Uterus (tissue), 2 donors: ENCODE measurements at regions not wholly inside any gene's neighbourhood (a gene's known extent, or its start where the extent isn't known, plus 50 kb on each side); places are given as distances from the start of the nearest gene placed in this dataset.

Source experiments
- CTCF ChIP-seq, 4 experiments: fragments of 200-600 bp in 2 of 4; fragments of 450-650 bp in 2 of 4; sonication (generic) in 2 of 4; IDR thresholded peaks; one replicate each; pipeline ENCODE4 v1.5.1; 2016 to 2019; ENCODE audit warnings: antibody characterized with exemption in 4 of 4, mild to moderate bottlenecking in 2 of 4, moderate library complexity in 1 of 4
- POLR2A ChIP-seq, 2 donors: fragments of 450-650 bp; IDR thresholded peaks; one replicate each; pipeline ENCODE4 v1.6.1; 2016; ENCODE audit warnings: antibody characterized with exemption in 2 of 2, mild to moderate bottlenecking in 1 of 2, moderate library complexity in 1 of 2

GRCh38 chr3:163924600-163924999 lies 1153.7 kb downstream of the SI start:
- no peak for TF ChIP-seq CTCF (IDR thresholded peaks at IDR 0.05)
- TF ChIP-seq POLR2A (IDR thresholded peaks at IDR 0.05) = no peak
